PC-9 (cell line): ENCODE measurements at regions not wholly inside any gene's neighbourhood (a gene's known extent, or its start where the extent isn't known, plus 50 kb on each side); places are given as distances from the start of the nearest gene placed in this dataset.

Experiments
- BruUV-seq: library from RNA; stranded (reverse); fragments of 400-500 nt; replicated peaks from 2 replicates; lab custom pipeline; 2021; lab: Mats Ljungman, UMichigan
- CTCF ChIA-PET: fragments of 300-600 bp; sonication (Branson Sonifier 250); formaldehyde crosslinking; loops from one replicate; lab custom pipeline; 2022; ENCODE audit warnings: antibody characterized with exemption; lab: Charles Lee
- POLR2A ChIA-PET: fragments of 300-600 bp; sonication (Branson Sonifier 250); formaldehyde crosslinking; loops from one replicate; lab custom pipeline; 2022; ENCODE audit warnings: antibody characterized with exemption; ENCODE audit not compliant: unreplicated experiment; lab: Charles Lee
- DNase-seq, 2 experiments: peaks; one replicate each; pipeline versions ENCODE4 v3.0.0 to v3.0.0-alpha.2; 2015 to 2022; ENCODE audit warnings: mixed read lengths in 1 of 2
- H2AFZ ChIP-seq: fragments of 200-600 bp; sonication (generic); 2 replicates; pipeline ENCODE4 v1.8.1; 2017; ENCODE audit warnings: antibody characterized with exemption
- H3F3A ChIP-seq: fragments of 200-600 bp; sonication (generic); 2 replicates; pipeline ENCODE4 v1.8.1; 2017; ENCODE audit warnings: antibody characterized with exemption, mild to moderate bottlenecking, low read depth; ENCODE audit not compliant: insufficient read depth
- H3K27ac ChIP-seq: fragments of 200-600 bp; sonication (generic); 2 replicates; pipeline ENCODE4 v1.6.1; 2016; ENCODE audit warnings: mixed run types
- H3K27me3 ChIP-seq: fragments of 200-600 bp; sonication (generic); 2 replicates; pipeline ENCODE4 v1.6.1; 2016; ENCODE audit warnings: low read depth, mixed run types; ENCODE audit not compliant: insufficient read depth
- H3K36me3 ChIP-seq: fragments of 200-600 bp; sonication (generic); 2 replicates; pipeline ENCODE4 v1.6.1; 2016; ENCODE audit warnings: low read depth, mixed run types
- H3K4me1 ChIP-seq: fragments of 200-600 bp; sonication (generic); replicated peaks from 2 replicates; pipeline ENCODE4 v1.6.1; 2016; ENCODE audit warnings: mixed run types; ENCODE audit not compliant: insufficient read depth
- H3K4me2 ChIP-seq: fragments of 200-600 bp; sonication (generic); 2 replicates; pipeline ENCODE4 v1.6.1; 2017; ENCODE audit warnings: mixed run types
- H3K4me3 ChIP-seq: fragments of 200-600 bp; sonication (generic); 2 replicates; pipeline ENCODE4 v1.6.1; 2016; ENCODE audit warnings: mixed run types
- H3K79me2 ChIP-seq: fragments of 200-600 bp; sonication (generic); 2 replicates; pipeline ENCODE4 v1.6.1; 2017; ENCODE audit warnings: low read depth, mixed run types
- H3K9me2 ChIP-seq: fragments of 200-600 bp; sonication (generic); 2 replicates; pipeline ENCODE4 v1.8.1; 2017; ENCODE audit warnings: mild to moderate bottlenecking; ENCODE audit not compliant: insufficient read depth
- H3K9me3 ChIP-seq: fragments of 200-600 bp; sonication (generic); 2 replicates; pipeline ENCODE4 v1.8.1; 2016; ENCODE audit warnings: low read depth; ENCODE audit not compliant: insufficient read depth
- H4K20me1 ChIP-seq: fragments of 200-600 bp; sonication (generic); 2 replicates; pipeline ENCODE4 v1.8.1; 2017; ENCODE audit not compliant: insufficient read depth
- CTCF ChIP-seq: fragments of 200-600 bp; sonication (generic); conservative IDR thresholded peaks from 2 replicates; pipeline ENCODE4 v1.6.1; 2017; ENCODE audit warnings: mixed run types, antibody characterized with exemption, mild to moderate bottlenecking, moderate library complexity
- EZH2 ChIP-seq: fragments of 200-600 bp; sonication (generic); IDR thresholded peaks from 2 replicates; pipeline ENCODE4 v1.8.0; 2017; ENCODE audit warnings: antibody characterized with exemption, low read depth
- intact Hi-C: fragments of 100-400 bp; cut with micrococcal nuclease; formaldehyde crosslinking; loops from one replicate; pipeline ENCODE4 v1.10.0; 2022; ENCODE audit not compliant: unreplicated experiment

- Histone ChIP-seq H3K79me2 (no peaks in the 10 kb centered on the region), H3K4me3 (no peak overlapping the region), H4K20me1 (no peaks in the 10 kb centered on the region), H3K4me2 (no peak overlapping the region), H3K9me2 (no peaks in the 10 kb centered on the region), H3K36me3 (no peaks in the 10 kb centered on the region), H3F3A (no peaks in the 10 kb centered on the region), H3K9me3 (no peaks in the 10 kb centered on the region), H3K27ac (no peak overlapping the region), H3K27me3 (no peaks in the 10 kb centered on the region), H2AFZ (no peak overlapping the region), H3K4me1 (no peaks in the 10 kb centered on the region)
- CTCF ChIA-PET: no interaction called here
- POLR2A ChIA-PET: no interaction called here
- BruUV-seq: no TSS peak
- intact Hi-C loops: no loop called here
- TF ChIP-seq EZH2: no peak
- no peak for TF ChIP-seq CTCF
- no peak for DNase-seq
Measured at GRCh38 chr22:27525711-27526110, 275.8 kb downstream of the MN1 start.

GRCh38 chr22:27526901-27527300 is 274.7 kb downstream of the MN1 start:
- no peaks in the 10 kb centered on the region for H3K9me3 ChIP-seq
- no peak overlapping the region for H3K4me3 ChIP-seq
- no peaks in the 10 kb centered on the region for H3K36me3 ChIP-seq
- CTCF ChIA-PET: no interaction called here
- H3K79me2 ChIP-seq: no peaks in the 10 kb centered on the region
- H3K9me2 ChIP-seq: no peaks in the 10 kb centered on the region
- no peaks in the 10 kb centered on the region for H4K20me1 ChIP-seq
- no peaks in the 10 kb centered on the region; the same call in 1 of the 2 replicates for H3F3A ChIP-seq
- no peak overlapping the region for H3K4me2 ChIP-seq
- DNase-seq: no peak
- no peak overlapping the region for H2AFZ ChIP-seq
- POLR2A ChIA-PET: no interaction called here
- no peaks in the 10 kb centered on the region for H3K4me1 ChIP-seq
- H3K27me3 ChIP-seq: no peaks in the 10 kb centered on the region
- BruUV-seq: no TSS peak
- TF ChIP-seq CTCF (no peak), EZH2 (no peak)
- intact Hi-C loops: no loop called here
- H3K27ac ChIP-seq: no peak overlapping the region

GRCh38 chr22:27531782-27532530 is 269.6 kb downstream of the MN1 start:
- Histone ChIP-seq H3K27ac (no peak overlapping the region), H2AFZ (no peak overlapping the region), H3K4me2 (no peak overlapping the region), H3K4me3 (no peak overlapping the region), H4K20me1 (no peaks in the 10 kb centered on the region), H3K27me3 (no peaks in the 10 kb centered on the region), H3K36me3 (no peaks in the 10 kb centered on the region), H3K4me1 (0 out of 2 replicates have a peak, but pooled peaks cover under 1% of the 10 kb centered on the region), H3F3A (no peaks in the 10 kb centered on the region; the same call in 1 of the 2 replicates), H3K9me2 (no peaks in the 10 kb centered on the region), H3K9me3 (no peaks in the 10 kb centered on the region), H3K79me2 (no peaks in the 10 kb centered on the region)
- CTCF ChIA-PET: no interaction called here
- TF ChIP-seq EZH2 (no peak), CTCF (no peak)
- POLR2A ChIA-PET: no interaction called here
- no peak for DNase-seq
- intact Hi-C loops: no loop called here
- no TSS peak for BruUV-seq
